Fibroblast of skin of back (primary cell): ENCODE measurements at regions not wholly inside any gene's neighbourhood (a gene's known extent, or its start where the extent isn't known, plus 50 kb on each side); places are given as distances from the start of the nearest gene placed in this dataset.
A peak's percentile ranks its signal among the peaks of the same experiment; 100 is the strongest.
"Not testable (repeated sequence)": the region's sequence is repeated elsewhere in the genome, so short reads cannot be mapped to it uniquely, and the experiment has no call there.

ENCODE experiments used
- DNase-seq: peaks from one replicate; pipeline ENCODE4 v3.0.0-alpha.2; 2013

DNA sequence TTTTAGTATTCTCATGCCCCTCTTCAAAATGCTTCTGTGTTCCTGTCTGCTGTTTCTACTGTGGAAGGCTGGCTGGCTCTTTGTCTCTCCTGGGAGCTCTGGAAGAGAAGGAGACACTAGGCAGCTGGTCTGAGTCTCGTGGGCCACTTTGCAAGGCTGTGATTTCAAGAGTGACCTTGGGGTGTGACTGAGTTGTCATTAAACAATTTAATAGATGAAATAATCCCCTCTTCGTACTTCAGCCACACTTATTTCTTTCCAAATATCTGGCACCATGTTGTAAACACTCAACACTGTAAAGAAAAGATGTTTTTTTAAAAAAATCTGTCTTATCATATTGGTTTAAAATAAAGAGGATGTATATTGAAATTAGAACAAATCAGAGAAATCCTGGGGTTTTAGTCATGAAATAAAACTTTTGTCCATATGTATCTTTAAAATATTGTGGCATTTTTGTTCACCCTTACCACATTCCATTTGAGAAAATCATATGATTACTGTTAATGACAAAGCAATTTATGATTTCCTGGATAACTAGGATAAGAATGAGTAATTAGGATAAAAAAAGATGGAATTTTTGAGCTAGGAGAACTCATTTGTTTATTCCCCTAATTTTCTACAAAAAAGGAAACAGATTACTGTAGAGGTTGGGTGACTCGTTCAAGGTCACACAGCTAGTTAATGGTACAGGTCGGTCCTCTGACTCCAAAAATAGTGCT is 200.8 kb downstream of the MAT2B start:
- peak; percentile 82 for DNase-seq

DNA sequence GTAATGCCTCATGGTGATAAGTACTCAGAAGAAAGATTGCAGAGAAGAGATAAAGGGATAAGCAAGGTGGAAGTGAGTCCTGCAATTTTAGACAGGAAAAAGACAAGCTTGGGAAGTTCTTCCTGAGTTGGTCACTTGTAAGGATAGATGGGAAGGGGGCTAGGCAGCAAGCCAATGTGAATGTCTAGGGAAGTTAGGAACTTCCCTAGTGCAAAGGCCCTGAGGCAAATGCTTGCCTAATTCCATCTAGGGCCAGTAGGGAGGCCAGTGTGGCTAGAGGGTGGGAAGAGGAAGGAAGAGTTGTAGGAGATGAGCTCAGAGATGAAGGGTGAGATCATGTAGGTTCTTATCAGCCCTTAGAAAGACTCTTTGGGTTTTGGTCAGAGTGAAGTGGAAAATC is 206.6 kb downstream of the MAT2B start:
- DNase-seq = peak; percentile 12

DNA sequence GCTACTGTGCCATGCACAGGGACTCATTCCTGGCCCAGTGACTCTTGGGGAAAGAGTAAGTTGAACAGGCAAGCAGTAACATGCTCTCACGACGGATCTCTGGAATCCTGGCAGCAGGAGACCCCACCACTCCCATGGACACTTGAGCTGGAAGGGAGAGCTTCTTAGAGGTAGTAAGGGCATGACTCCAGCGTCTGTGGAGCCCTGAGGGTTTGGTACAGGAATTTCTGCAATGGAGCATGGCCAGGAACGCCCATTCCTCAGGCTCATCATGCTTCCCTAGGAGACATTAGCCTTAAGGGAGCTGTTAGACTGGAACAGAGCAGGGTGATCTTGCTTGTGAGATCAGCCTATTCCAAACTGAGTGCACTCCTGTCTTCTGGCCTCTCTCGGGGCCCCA is 212.9 kb downstream of the MAT2B start:
- no peak for DNase-seq

DNA sequence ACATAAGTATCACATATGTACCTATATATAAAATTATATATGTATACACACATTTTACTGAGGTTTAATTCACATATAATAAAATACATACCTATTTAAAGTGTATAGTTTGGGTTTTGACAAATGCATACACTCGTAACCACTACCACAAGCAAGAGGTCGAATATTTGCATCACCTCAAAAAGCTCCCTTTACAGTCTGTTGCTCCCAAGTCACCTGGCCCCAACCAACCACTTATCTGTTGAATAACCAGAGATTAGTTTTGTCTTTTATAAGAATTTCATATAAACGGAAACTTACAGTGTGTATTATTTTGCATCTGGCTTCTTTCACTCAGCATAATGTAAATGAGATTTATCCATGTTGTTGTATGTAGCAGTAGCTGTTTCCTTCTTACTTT is 218.9 kb downstream of the MAT2B start:
- no peak for DNase-seq

DNA sequence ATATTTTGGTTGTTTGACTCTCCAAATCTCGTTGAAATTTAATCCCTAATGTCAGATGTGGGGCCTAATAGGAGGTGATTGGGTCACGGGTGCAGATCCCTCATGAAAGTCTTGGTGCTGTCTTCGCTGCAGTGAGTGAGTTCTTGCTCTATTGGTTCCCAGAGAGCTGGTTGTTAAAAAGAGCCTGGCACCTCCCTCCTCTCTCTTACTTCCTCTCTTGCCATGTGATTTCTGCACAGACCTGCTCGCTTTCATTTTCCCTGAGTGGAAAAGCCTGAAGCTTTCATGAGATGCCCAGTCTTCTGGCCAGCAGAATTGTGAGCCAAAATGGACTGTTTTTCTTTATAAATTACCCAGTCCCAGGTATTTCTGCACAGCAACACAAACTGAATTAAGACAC is 221.6 kb downstream of the MAT2B start:
- DNase-seq = no peak

DNA sequence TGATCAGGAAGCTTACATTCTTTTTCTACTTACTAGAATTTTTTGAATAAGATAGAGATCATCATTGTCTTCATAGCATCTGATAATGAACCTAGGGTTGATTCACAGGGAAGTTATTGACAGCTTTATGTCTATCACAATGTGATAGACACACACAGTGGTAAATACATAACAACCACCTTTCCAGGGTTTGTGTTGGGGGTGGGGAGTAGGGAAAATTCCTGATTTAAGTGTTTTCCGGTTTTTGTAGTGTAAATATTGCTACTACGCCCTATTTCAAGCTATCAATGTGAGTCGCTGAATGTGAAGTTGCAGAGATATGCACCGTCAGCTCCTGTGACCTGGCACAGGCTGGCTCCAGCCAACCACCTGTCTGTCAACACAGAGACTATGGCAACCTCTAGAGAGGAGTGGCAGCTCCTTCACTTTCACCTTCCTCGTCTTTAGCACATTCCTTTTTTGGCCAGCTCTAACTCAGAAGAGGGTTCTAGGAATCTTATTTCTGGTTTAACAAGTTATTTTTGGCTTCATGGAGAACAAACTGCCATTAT is 224.9 kb downstream of the MAT2B start:
- DNase-seq = no peak

DNA sequence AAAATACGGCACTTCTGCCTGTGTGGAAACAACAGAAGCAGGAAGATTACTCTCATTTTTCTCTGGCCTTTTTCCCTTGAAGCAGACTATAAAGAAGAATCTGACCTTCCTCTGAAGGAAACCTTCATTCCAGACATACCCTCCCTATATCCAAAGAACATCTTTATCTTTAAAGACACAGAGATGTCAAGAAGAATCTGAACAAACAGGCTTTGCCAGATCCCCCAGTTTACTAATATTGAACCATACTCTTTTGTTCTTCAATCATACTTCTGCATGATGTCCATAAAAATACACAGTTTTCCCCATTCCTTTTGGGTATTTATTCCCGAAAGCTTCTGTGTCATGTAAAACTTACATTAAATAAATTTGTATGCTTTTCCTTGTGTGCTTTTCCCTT is 225.8 kb downstream of the MAT2B start:
- DNase-seq = no peak

DNA sequence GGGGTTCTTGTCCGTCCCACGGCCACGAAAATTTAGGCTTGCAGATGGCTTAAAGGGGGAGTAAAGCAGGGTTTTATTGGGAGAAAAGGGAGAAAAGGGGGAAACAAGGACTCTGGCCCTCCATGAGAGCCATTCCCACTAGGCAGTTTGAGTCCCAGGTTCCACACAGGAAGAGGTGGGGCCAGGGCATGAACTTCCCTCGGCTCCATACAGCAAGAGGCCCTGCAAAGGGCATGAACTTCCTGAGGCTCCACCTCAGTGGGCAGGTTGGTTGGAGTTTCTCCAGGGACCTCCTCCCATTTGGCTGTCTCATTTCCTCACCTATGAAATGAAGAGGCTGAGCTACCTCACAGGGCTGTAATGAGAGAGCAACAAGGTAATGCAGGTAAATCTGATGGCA is 229.7 kb downstream of the MAT2B start:
- no peak for DNase-seq

DNA sequence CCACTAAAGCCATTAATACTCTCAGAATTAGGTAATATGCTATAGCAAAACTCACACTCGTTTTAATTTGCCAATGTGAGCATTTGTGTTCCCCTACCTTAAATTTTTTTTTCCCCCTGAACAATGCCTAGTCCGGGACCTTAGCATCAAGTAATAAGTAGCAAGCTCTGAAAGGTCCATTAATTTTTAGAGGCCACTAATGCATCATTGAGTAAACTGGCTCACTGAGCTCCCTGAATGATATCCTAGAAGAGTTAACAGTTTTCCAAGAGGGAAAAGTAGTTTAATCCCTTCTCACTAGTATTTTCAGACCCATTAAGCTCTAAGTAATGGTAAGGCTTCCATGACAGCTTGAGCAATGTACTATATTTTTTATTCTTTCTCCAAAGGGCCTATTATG is 242.2 kb downstream of the MAT2B start:
- no peak for DNase-seq

DNA sequence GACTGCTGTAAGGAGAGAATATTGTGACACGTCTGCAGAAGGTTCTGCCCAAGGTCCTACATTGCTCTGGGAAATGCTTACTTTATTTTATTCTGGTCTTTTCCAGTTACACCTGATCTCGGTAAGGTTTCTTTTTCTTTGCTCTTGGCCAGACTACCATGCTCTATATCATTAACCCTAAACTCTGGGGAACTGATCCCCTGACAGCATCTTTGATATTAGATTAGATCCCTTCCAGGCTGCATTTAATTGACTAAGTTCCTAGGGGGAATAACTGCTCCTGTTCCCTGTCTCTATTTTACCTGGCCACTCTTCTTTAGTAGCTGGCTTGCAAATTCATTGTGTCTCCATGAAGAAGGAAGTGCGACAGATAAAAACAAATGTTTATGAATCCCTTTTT is 243.5 kb downstream of the MAT2B start:
- DNase-seq = no peak

DNA sequence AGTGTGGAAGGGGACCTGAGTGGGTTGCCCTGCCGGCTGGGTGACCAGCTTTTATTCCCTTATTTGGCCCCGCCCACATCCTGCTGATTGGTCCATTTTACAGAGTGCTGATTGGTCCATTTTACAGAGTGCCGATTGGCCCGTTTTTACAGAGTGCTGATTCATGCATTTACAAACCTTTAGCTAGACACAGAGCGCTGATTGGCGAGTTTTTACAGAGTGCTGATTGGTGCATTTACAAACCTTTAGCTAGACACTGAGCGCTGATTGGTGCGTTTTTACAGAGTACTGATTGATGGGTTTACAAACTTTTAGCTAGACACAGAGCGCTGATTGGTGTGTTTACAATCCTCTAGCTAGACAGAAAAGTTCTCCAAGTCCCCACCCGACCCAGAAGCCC is 245.0 kb downstream of the MAT2B start:
- DNase-seq = not testable (repeated sequence)

DNA sequence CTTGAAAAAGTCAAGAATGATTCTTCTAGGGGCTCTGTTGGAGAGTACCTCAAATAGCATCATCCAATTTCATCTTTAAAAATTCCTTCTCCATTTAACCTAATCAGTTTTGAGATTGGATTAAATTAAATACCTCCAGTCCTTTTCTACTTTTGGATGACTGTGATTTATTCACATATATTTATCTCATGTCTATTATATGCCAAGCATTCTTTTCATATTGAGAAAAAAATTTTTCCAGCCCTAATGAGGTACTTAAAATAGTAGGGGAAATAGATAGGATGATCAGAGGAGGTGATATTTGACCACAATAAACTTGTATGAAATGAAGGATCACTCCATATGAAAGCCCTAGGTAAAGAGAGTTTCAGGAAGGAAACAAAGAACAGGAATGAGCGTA is 250.1 kb downstream of the MAT2B start:
- no peak for DNase-seq

DNA sequence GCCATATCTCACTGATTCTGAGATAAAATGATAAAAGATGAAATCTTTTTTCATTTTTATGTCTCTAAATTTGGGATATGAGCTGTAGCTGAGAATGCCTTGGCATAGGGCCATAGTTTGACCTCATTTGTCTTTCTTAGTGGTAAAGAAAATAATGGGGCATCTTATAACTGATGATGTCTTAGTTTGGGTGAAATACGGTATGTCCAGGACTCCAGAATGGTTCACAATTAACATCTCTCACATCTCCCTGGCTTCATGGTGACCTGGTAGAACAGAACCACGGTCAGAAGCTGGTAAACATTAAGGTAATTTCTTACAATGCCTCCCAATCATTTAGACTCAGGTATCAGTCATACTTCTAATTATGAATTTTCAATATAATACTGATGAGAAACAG is 250.8 kb downstream of the MAT2B start:
- peak; percentile 6 for DNase-seq

DNA sequence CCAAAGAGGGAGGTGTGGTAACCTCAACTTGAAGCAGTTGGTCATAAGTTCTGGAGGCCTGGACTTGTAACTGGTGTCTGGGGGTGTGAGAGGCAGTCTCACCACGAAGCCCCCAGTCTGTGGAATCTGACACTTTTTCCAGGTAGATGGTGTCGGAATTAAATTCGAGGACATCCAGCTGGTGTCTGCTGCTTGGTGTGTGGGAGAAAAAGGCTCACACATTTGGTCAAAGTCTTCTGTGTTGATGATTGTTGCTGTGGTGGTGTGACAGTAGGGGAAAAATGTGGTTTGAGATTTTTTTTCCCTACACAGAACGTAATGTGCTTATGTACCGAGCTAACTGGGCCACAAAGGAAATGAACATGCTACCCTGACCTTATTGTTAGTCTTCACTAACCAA is 251.9 kb downstream of the MAT2B start:
- no peak for DNase-seq

DNA sequence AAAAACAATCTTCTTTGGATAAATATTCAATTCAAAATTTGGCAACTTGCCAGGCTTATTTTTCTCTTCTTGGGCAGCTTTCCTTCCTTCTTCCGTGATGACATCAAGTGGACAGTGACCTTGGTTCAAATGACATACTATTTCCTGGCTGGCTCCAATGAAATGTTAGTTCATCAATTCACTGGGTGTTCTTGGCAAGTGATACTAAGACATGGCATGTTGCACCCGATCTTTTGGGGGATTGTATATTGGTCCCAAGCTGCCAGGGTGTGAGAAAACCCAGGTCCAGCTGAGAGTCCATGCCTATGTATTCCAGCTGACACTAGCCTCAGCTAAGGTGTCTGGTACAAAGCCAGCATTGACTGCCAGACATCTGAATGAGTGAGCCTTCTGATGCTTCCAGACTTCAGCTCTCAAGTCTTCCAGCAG is 252.9 kb downstream of the MAT2B start:
- no peak for DNase-seq

DNA sequence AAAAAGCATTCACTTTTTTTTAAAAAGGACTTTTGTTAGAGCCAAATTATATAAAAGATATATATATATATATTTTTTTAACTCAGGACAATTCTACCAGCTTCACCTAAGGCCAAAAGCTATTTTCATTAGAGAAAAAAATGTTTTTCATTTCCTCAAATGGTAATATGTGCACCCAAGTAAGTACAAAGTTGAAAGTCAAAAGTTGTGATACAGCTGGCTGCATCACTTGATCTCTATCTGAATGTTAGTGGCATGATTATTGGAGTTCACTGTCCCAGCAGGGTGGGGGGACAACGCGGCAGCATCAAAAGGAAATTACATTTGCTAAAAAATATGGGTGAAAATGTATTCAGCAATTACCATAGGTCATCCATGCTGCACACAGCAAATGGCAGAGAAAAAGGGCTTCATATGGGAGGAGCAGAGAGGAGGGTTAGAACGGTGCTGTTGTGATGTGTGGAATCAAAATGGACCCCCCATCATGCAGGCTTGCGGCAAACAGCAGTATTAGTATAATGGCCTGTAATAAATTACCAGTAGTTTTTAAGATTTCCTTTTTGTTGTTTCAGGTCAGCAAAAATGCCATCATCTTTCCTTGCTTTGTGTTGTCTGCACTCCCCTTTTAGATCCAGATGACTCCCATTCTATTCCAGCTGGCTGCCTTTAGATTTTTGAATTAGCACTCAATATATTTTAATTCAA is 253.7 kb downstream of the MAT2B start:
- no peak for DNase-seq

DNA sequence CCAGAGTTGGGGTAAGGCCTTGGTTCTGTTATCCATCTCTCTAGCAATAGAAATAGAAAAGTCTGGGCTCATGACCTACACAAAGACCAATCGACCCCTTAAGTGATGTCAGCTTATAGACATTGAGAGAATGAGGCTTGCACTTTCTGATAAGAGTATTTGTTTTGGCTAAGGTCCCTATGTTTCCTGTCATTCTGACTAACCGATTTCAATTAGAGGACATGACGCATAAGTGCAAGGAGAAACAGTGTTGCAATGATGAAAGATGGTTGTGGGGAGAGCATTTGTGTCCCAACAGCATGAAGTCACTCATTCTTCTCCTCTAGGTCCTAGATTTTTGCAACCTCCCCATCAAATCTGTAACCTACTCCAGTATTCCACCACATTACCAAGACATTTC is 255.1 kb downstream of the MAT2B start:
- peak; percentile 78 for DNase-seq

DNA sequence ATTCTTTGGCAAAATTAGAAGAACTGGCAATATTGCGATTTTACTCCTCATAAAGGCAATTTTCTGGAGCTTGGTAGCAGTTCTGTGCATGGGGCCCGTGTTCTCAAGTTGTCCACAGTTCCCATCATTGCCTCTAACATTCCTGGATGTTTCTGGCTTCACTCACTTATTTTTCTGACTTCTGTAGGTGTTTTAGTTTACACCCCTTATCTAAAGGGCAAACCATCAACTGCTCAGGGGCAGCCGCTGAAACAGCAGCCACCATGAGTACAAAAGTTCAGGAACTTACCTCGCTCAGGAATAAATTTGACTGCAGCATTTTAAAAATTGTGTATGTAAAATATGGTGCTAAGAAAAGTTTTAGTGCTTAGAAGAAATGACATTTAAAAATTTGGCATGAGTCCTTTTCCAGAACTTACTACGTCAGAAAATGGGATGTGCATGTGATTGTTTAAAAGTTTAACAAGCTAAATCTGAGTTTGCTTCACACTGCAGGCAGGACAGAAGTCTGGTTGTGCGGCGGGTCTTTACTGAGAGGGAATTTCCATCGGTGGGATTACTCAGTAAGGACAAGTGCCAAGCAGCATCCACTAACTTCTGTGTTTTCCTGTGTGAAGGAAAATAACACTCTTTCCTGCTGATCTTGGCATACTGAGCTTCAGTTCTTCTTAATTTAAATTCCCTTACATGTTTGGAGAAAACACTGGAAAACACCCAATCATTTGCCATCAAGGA is 261.7 kb downstream of the MAT2B start:
- DNase-seq = no peak

DNA sequence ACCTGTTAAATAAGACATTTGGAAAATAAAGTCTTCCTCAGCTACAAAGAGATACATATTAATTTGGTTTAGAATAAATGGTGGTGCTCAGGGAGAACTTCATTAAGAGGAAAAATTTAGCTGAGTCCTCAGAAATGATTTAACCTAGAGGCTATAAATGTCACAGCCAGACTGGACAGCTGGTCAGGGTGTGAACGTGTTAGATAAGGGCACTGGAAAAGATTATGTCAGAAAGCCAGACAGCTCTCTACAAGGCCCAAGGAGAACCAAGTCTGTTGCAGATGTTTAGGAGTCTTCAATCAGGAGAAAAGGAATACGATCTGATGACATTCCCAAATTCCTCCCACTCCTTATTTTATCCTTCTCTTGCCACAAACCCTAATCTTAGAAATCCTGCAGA is 265.2 kb downstream of the MAT2B start:
- DNase-seq = no peak

DNA sequence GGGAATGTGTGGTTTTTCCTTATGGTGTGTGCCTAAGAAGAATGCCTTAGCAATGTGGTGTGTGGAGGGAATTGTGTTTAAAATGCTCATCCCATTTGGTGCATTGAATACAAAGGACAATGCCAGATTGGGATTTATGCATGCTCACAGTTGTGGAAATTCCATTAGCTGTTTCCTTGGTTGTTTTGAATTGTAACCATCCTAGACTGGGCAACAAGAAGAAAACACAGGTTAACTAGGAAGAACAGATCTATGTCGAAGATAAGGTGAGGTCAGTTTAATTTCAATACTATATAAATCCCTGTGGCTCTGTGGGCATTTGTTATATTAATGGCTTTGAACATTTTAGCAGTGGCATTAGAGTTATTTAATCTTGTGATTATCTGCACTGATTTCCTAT is 266.8 kb downstream of the MAT2B start:
- no peak for DNase-seq

DNA sequence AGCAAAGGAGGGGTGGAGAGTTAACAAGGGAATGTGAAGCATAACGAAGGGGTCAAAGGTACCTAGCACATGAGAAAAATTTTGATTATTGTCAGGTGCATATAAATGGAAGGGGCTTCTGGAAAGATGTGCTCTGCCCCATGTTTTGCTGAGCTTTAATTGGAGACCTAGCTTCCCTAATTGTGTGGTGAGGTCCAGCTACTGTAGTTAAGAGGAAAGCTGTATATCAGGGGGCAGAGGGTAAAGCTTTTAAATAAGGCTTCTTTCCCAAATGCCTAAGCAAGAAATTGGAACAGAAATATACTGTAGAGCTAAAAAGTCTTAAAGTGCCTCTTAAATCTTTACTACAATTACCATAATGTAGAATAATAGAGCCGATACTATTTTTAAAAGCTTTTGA is 267.2 kb downstream of the MAT2B start:
- DNase-seq = no peak

DNA sequence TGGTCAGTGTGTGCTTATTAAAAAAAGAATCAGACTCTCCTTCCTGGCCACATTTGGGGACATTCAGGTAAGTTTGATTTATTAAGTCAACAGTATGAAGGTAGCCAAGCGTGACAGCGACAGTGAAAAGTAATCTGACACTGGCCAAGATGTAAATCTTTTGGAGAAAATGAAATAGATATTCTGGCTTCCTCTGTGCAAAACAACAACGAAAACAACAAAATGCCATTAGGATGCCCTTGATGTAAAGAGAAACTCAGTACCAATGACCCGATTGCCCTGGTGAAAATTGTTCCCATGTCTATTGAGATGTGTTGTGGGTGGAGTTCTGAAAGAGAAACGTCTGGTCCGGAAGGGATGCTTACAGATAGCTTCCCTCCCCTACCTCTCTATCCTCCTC is 267.8 kb downstream of the MAT2B start:
- DNase-seq = no peak

DNA sequence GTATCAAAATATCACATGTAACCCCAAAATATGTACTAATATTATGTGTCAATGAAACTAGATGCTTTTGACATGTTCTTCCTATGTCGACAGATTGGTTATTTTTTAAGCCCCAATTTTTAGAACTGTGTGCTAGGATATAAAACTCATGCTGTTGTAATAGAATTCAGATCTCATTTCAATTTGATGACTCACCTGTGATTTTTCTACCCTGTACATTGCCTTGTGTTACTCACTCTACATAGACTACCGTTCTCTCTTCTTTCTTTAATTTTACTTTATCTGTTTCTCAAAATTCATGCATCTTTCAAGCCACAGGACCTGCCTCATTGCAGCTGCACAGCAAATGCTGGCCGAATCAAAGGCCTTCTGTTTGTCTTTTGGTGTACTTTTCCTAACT is 284.5 kb downstream of the MAT2B start:
- DNase-seq = peak; percentile 2

DNA sequence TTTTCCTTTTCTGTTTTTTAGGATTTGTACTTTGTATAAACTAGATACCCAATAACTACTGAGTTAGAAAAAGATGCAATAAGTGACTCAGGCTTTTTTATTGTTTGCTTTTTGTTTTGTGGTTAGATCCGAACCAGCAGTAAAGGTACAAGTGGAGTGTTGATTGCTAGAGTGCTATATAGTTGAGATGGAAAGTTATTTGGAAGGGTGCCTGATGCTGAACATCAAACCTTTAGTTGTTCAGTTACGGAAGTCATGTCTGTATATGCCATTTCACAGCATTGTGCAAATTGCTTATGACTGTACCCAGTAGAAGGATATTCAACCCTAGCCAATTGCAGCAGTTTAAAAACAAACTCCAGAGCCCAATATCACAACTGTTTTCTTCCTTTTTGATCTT is 285.1 kb downstream of the MAT2B start:
- DNase-seq = no peak
